ENCODE measurements at regions not wholly inside any gene's neighbourhood (a gene's known extent, or its start where the extent isn't known, plus 50 kb on each side); places are given as distances from the start of the nearest gene placed in this dataset.
"Not testable (repeated sequence)": the region's sequence is repeated elsewhere in the genome, so short reads cannot be mapped to it uniquely, and the experiment has no call there.

- no peak overlapping the region for H3K4me3 ChIP-seq
- no peak for TF ChIP-seq CTCF (IDR thresholded peaks at IDR 0.05)
- no peaks in the 10 kb centered on the region for H3K36me3 ChIP-seq
- H3K9me3 ChIP-seq, result no peaks in the 10 kb centered on the region
- intact Hi-C loops (cut with DNase I), result no loop called here
- ATAC-seq (peak; percentile 61 to 84 (median 72)), DNase-seq (peak in 1 of 2 donors; percentile 36)
- H3K27me3 ChIP-seq, result no peaks in the 10 kb centered on the region
- no peak overlapping the region for H3K27ac ChIP-seq
- 58 to 64% methylated on average over 5 of the region's 5 CpGs for WGBS, 2 donors
- peaks cover 0 to 6% (median 0%) of the 10 kb centered on the region in 9 donors for H3K4me1 ChIP-seq
Measured at GRCh38 chr2:53490659-53491058, 276.9 kb upstream of the CHAC2 start.

GRCh38 chr2:53486185-53486899, 281.3 kb upstream of the CHAC2 start:
- 89 to 96% methylated on average over 15 of the region's 15 CpGs for WGBS, 2 donors
- H3K4me1 ChIP-seq; H3K4me3 ChIP-seq; intact Hi-C loops (cut with DNase I); H3K36me3 ChIP-seq; H3K27ac ChIP-seq; DNase-seq; H3K9me3 ChIP-seq; H3K27me3 ChIP-seq; ATAC-seq: not testable (repeated sequence)

- DNase-seq, result no peak
- Histone ChIP-seq H3K36me3 (no peaks in the 10 kb centered on the region), H3K4me3 (no peak overlapping the region), H3K27me3 (no peaks in the 10 kb centered on the region), H3K9me3 (no peaks in the 10 kb centered on the region), H3K4me1 (peaks cover 0 to 2% (median 0%) of the 10 kb centered on the region in 9 donors), H3K27ac (no peak overlapping the region)
- 59 to 70% methylated on average over 3 of the region's 3 CpGs for WGBS, 2 donors
- no peak for TF ChIP-seq CTCF (IDR thresholded peaks at IDR 0.05)
- ATAC-seq, result no peak
- intact Hi-C loops (cut with DNase I), result no loop called here
Measured at GRCh38 chr2:53485021-53485728, 282.4 kb upstream of the CHAC2 start.

- Histone ChIP-seq H3K36me3 (no peaks in the 10 kb centered on the region), H3K27ac (no peak overlapping the region), H3K27me3 (no peaks in the 10 kb centered on the region), H3K4me1 (no peaks in the 10 kb centered on the region), H3K4me3 (no peak overlapping the region), H3K9me3 (no peaks in the 10 kb centered on the region)
- ATAC-seq (no peak), DNase-seq (no peak)
- intact Hi-C loops (cut with DNase I), result no loop called here
- WGBS, 2 donors, result 92% methylated on average over 4 of the region's 4 CpGs
- no peak for TF ChIP-seq CTCF (IDR thresholded peaks at IDR 0.05)
Measured at GRCh38 chr2:53484531-53484930, 283.1 kb upstream of the CHAC2 start.

- Histone ChIP-seq H3K4me1 (no peaks in the 10 kb centered on the region), H3K27ac (no peak overlapping the region), H3K36me3 (no peaks in the 10 kb centered on the region), H3K4me3 (no peak overlapping the region), H3K27me3 (no peaks in the 10 kb centered on the region), H3K9me3 (no peaks in the 10 kb centered on the region)
- 40 to 42% methylated on average over 1 of the region's 1 CpG for WGBS, 2 donors
- ATAC-seq (no peak), DNase-seq (no peak)
- no peak for TF ChIP-seq CTCF (IDR thresholded peaks at IDR 0.05)
- intact Hi-C loops (cut with DNase I), result no loop called here
Measured at GRCh38 chr2:53477517-53477916, 290.1 kb upstream of the CHAC2 start.
